Esophagus squamous epithelium (tissue), 5 donors: ENCODE measurements at regions not wholly inside any gene's neighbourhood (a gene's known extent, or its start where the extent isn't known, plus 50 kb on each side); places are given as distances from the start of the nearest gene placed in this dataset.

Experiments used
- DNase-seq: peaks from one replicate; lab custom pipeline; 2025; lab: John Stamatoyannopoulos, UW
- H3K27ac ChIP-seq, 4 donors: fragments of 200-600 bp; sonication (generic); one replicate each; pipeline ENCODE4 v1.5.1; 2016 to 2019; ENCODE audit warnings: mild to moderate bottlenecking in 1 of 4
- H3K27me3 ChIP-seq, 4 donors: fragments of 200-600 bp; sonication (generic); 1 replicate in 3 of 4; 2 replicates in 1 of 4; pipeline versions ENCODE4 v1.5.1 to v1.6.0; 2017 to 2021; ENCODE audit warnings: antibody characterized with exemption in 1 of 4
- H3K36me3 ChIP-seq, 3 donors: fragments of 200-600 bp; sonication (generic); one replicate each; pipeline ENCODE4 v1.5.1; 2016 to 2019
- H3K4me1 ChIP-seq, 3 donors: fragments of 200-600 bp; sonication (generic); one replicate each; pipeline ENCODE4 v1.5.1; 2017 to 2019
- H3K4me3 ChIP-seq, 4 donors: fragments of 200-600 bp; sonication (generic); 1 replicate in 3 of 4; 2 replicates in 1 of 4; pipeline ENCODE4 v1.5.1; 2016 to 2019; ENCODE audit warnings: mild to moderate bottlenecking in 2 of 4, moderate library complexity in 1 of 4
- H3K9me3 ChIP-seq, 3 donors: fragments of 200-600 bp; sonication (generic); one replicate each; pipeline ENCODE4 v1.5.1; 2016 to 2019
- CTCF ChIP-seq, 6 experiments: fragments of 450-650 bp in 4 of 6; fragments of 200-600 bp in 2 of 6; sonication (generic) in 2 of 6; IDR thresholded peaks; one replicate each; pipeline ENCODE4 v1.5.1; 2016 to 2019; ENCODE audit warnings: antibody characterized with exemption in 6 of 6, mild to moderate bottlenecking in 4 of 6, moderate library complexity in 4 of 6
- POLR2A ChIP-seq, 4 donors: fragments of 450-650 bp; IDR thresholded peaks; one replicate each; pipeline ENCODE4 v1.6.1; 2017; ENCODE audit warnings: antibody characterized with exemption in 4 of 4, mild to moderate bottlenecking in 4 of 4, moderate library complexity in 3 of 4
- WGBS, 2 donors: methylation state at CpG; one replicate each; pipeline ENCODE4 v1.1.5; 2018; 5-methylcytosine and 5-hydroxymethylcytosine counted together
- intact Hi-C: fragments of 100-400 bp; cut with DNase I; formaldehyde crosslinking; loops from one replicate; pipeline ENCODE4 v1.15.0; 2022
- donor health status: DM: yes; HTN: yes; CAD: no.

DNA sequence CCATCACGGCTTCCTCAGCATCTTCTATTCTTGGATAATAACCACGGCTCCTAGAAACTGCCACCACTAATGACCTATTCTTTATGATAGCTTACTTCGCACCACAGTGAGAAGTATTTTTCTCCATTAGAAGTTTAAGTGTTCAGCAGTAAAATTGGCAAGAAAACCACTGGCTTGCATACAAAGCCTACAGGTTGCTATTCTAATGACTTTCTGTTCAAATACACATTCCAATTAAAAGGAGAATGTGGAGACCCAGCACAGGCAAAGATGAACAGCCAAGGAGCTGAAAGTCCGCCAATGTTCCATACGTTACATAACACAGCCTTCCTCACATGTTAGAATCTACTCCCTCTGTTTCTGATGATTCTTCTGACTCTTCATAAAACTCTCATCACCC is 875.0 kb upstream of the PRKX start:
- DNase-seq, result no peak
- H3K27ac ChIP-seq, result no peak overlapping the region
- no peaks in the 10 kb centered on the region for H3K4me1 ChIP-seq
- TF ChIP-seq POLR2A (IDR thresholded peaks at IDR 0.05) (no peak), CTCF (IDR thresholded peaks at IDR 0.05) (no peak)
- H3K9me3 ChIP-seq, result no peaks in the 10 kb centered on the region
- H3K4me3 ChIP-seq, result no peak overlapping the region
- intact Hi-C loops, result no loop called here
- H3K36me3 ChIP-seq, result no peaks in the 10 kb centered on the region
- no peaks in the 10 kb centered on the region for H3K27me3 ChIP-seq
- WGBS, 2 donors, result 45 to 81% methylated on average over 4 to 5 of the region's 5 CpGs

GRCh38 chrX:4588056-4588455 is 874.6 kb upstream of the PRKX start:
- no peaks in the 10 kb centered on the region for H3K36me3 ChIP-seq
- WGBS, 2 donors, result 17 to 68% methylated on average over 2 to 3 of the region's 3 CpGs
- H3K27ac ChIP-seq, result no peak overlapping the region
- no peak for DNase-seq
- no peaks in the 10 kb centered on the region for H3K4me1 ChIP-seq
- no peaks in the 10 kb centered on the region for H3K9me3 ChIP-seq
- intact Hi-C loops, result no loop called here
- no peaks in the 10 kb centered on the region for H3K27me3 ChIP-seq
- no peak for TF ChIP-seq POLR2A (IDR thresholded peaks at IDR 0.05)
- no peak for TF ChIP-seq CTCF (IDR thresholded peaks at IDR 0.05)
- H3K4me3 ChIP-seq, result no peak overlapping the region

GRCh38 chrX:4579999-4580398 is 866.5 kb upstream of the PRKX start:
- no peak for TF ChIP-seq CTCF (IDR thresholded peaks at IDR 0.05)
- TF ChIP-seq POLR2A (IDR thresholded peaks at IDR 0.05), result no peak
- Histone ChIP-seq H3K36me3 (no peaks in the 10 kb centered on the region), H3K9me3 (no peaks in the 10 kb centered on the region), H3K27me3 (no peaks in the 10 kb centered on the region), H3K4me1 (no peaks in the 10 kb centered on the region), H3K4me3 (no peak overlapping the region), H3K27ac (no peak overlapping the region)
- WGBS, 2 donors, result 79 to 86% methylated on average over 5 of the region's 5 CpGs
- intact Hi-C loops, result no loop called here
- DNase-seq, result no peak

- intact Hi-C loops, result no loop called here
- no peak for DNase-seq
- no peaks in the 10 kb centered on the region for H3K27me3 ChIP-seq
- TF ChIP-seq POLR2A (IDR thresholded peaks at IDR 0.05) (no peak), CTCF (IDR thresholded peaks at IDR 0.05) (no peak)
- no peaks in the 10 kb centered on the region for H3K36me3 ChIP-seq
- no peaks in the 10 kb centered on the region for H3K4me1 ChIP-seq
- H3K9me3 ChIP-seq, result no peaks in the 10 kb centered on the region
- 67 to 69% methylated on average over 4 of the region's 4 CpGs for WGBS, 2 donors
- H3K4me3 ChIP-seq, result no peak overlapping the region
- H3K27ac ChIP-seq, result no peak overlapping the region
These were observed 866.0 kb upstream of the PRKX start for GRCh38 chrX:4579480-4579879.

DNA sequence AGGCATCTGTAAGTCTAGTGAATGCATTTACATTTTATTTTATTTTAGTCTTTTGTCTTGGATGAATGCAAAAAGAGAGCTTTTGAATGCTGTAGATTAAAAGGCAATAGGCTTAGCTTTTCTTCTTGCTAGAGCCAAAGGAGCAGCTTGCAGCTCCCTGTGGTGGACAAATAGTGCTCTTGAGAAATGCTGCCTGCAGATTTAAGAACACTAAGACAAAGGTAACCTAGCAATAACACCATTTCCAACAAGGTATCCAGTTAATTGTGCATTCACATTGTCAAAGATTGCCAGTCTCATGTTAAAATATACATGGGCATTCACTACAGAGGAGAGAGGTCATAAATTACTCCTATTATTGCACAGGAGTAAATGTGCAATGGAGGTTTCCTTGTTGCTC is 859.2 kb upstream of the PRKX start:
- no peaks in the 10 kb centered on the region for H3K4me1 ChIP-seq
- H3K36me3 ChIP-seq, result no peaks in the 10 kb centered on the region
- intact Hi-C loops, result no loop called here
- H3K27me3 ChIP-seq, result no peaks in the 10 kb centered on the region
- no peak overlapping the region for H3K27ac ChIP-seq
- no peak for DNase-seq
- TF ChIP-seq POLR2A (IDR thresholded peaks at IDR 0.05) (no peak), CTCF (IDR thresholded peaks at IDR 0.05) (no peak)
- H3K4me3 ChIP-seq, result no peak overlapping the region
- H3K9me3 ChIP-seq, result no peaks in the 10 kb centered on the region
